GM13976 (cell line): ENCODE measurements at regions not wholly inside any gene's neighbourhood (a gene's known extent, or its start where the extent isn't known, plus 50 kb on each side); places are given as distances from the start of the nearest gene placed in this dataset.

Source experiments
- DNase-seq: peaks from one replicate; pipeline ENCODE4 v3.0.0; 2012; ENCODE audit warnings: low spot score
- in situ Hi-C: fragments of 300-500 bp; cut with MboI; formaldehyde crosslinking; loops from one replicate; pipeline ENCODE4 v1.12.0; 2022; ENCODE audit warnings: low sequenced_read_pairs, mixed read lengths, inconsistent platforms; ENCODE audit not compliant: unreplicated experiment
- TF ChIP-seq, protein P1 (sequence below): IDR thresholded peaks from 2 replicates; pipeline ENCODE4 v1.5.1; 2012; ENCODE audit warnings: borderline replicate concordance, mild to moderate bottlenecking; ENCODE audit not compliant: insufficient read depth; ENCODE audit errors: extremely low read depth, missing control alignments, control extremely low read depth

DNA sequence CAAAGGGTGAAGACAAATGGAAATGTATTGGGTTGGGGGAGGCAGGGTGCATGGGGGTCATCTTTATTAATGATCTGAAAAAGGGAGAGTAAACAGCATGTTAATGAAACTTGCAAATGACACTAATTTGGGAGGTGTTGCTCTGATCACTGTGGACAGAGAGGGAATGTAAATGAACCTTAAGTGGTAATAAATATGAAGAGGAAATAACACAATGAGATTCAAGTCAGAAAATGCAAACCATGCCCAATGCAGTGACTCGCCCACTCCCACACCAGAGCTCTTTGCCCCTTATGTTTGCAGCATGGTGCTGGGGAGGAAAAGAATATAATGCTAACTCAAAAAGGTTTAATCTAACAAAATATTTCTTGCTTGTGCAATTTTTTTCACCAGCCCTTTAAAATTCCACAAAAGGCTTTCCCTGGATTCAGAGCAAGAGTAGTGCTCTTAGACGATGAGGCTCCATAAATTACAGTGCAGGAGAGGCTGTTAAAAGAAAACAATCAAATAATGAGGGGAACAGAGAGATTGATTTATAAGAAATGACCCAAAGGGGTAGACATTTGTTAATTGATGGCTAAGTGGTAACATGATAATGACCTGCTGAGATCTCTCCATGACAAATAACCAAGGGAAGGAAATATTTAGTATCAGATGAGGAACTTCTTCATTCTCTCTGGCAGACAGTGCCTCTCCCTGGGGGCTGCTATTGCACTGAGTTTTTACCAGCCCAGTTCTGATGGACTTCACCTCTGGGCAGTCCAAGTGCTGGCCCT lies 210.0 kb upstream of the PPP2R3A start:
- no peak for DNase-seq
- in situ Hi-C loops, result no loop called here

DNA sequence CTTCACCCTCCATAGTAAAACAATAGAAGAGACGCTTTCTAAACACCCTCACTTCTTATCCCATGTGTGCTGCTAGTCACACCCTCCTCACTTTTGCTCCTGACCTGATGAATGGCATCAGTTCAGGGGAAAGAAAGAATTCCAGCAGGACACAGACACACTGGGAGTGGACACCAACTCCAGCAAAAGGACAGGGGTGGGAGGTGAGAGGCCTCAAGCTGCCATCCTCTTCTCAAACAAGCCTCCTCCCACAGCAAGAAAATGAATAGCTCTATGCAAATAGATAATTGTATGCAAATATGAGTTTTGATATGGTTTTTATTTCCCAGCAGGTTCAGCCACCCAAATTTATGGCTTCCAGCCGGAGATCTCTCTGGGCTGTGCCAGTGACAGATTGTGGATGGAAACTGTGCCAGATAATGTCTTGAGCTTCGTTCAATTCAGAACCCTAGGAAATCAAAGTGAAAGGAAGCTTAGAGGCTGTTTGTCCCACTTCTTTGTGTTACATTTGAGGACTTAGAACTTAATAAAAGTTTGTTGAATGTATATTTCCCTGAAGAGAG lies 209.3 kb upstream of the PPP2R3A start:
- no peak for DNase-seq
- in situ Hi-C loops, result no loop called here
- TF ChIP-seq, protein P1, sequence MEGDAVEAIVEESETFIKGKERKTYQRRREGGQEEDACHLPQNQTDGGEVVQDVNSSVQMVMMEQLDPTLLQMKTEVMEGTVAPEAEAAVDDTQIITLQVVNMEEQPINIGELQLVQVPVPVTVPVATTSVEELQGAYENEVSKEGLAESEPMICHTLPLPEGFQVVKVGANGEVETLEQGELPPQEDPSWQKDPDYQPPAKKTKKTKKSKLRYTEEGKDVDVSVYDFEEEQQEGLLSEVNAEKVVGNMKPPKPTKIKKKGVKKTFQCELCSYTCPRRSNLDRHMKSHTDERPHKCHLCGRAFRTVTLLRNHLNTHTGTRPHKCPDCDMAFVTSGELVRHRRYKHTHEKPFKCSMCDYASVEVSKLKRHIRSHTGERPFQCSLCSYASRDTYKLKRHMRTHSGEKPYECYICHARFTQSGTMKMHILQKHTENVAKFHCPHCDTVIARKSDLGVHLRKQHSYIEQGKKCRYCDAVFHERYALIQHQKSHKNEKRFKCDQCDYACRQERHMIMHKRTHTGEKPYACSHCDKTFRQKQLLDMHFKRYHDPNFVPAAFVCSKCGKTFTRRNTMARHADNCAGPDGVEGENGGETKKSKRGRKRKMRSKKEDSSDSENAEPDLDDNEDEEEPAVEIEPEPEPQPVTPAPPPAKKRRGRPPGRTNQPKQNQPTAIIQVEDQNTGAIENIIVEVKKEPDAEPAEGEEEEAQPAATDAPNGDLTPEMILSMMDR, result no peak

More for the DNA sequence above, 210.0 kb upstream of the PPP2R3A start:
- TF ChIP-seq, protein P1, result no peak

DNA sequence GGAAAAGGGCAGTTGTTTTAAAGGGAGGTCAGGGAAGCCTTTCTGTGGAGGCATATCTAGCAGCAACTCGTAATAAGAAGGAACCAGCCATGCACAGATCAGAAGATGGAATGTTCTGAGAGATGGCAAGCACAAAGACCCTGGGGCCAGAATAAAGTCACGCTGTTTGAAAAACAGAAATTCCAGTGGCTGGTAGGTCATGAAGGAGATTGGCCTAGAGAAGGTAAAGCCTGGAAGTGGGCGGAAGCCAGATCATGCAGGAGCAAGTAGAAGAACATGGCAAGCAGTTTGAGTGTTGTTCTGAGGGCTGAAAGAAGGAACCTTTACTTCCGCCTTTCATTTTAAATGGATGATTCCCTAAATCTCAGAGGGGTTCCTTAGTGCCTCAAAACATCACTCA lies 208.1 kb upstream of the PPP2R3A start:
- DNase-seq, result no peak
- in situ Hi-C loops, result no loop called here
- TF ChIP-seq, protein P1, result no peak

DNA sequence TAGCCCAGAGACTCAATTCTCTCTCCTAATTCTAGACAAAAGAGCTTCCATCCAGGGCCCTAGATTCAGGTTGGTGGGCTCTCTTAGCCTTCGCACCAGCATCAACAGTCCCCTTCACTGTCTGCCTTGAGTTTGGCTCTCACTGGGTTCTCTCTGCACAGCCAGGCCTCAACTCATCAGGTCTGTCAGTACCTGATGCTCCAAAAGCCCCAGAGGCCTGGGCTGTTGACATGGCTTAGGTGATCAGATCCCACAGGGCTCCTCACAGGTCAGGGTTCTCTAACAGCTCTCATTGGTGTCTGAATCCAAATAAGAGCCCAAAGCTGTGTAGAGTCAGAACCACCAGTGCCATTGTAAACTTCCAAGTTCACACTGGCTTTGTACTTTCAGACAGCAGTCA lies 206.6 kb upstream of the PPP2R3A start:
- in situ Hi-C loops, result no loop called here
- TF ChIP-seq, protein P1, result no peak
- no peak for DNase-seq

DNA sequence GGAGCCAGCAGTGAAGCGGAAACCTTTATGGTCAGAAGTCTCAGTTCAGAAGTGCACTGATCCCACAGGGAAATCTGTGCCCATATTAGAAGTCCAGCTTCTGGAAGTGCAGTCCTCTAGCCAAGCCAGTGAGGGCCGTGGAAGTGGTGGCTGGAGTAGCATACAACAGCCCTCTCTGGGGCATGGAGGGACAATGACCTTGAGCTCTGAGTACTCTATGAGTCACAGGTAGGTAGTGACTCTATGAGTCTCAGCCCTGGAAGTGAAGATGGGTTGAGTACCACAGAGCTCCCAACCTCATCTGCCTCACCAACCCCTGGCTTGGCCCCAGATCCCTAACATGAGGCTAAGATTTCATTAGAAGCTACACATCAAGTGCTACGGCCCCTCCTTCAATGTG lies 205.9 kb upstream of the PPP2R3A start:
- DNase-seq, result no peak

DNA sequence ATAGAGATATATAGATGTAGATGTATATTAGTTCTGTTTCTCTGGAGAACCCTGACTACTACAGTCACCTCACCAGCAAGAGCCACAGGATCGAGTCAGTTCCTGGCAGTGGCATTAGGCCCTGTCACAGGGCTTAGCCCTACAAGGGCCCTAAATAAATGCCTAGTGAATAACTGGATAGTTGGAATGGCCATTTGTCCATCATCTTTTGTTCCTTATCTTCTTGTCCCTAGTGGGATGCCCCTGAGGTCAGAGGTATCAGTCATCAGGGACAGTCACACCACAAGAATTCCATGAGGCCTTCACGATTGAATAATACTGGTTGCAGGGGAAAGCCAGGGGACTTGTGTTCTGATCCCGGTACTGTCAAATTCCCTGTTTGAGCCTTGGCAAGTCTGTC lies 204.9 kb upstream of the PPP2R3A start:
- TF ChIP-seq, protein P1, result no peak
- in situ Hi-C loops, result no loop called here
- no peak for DNase-seq

More for the DNA sequence above, 205.9 kb upstream of the PPP2R3A start:
- in situ Hi-C loops, result no loop called here
- TF ChIP-seq, protein P1, result no peak
